Panc1 (cell line): ENCODE measurements at regions not wholly inside any gene's neighbourhood (a gene's known extent, or its start where the extent isn't known, plus 50 kb on each side); places are given as distances from the start of the nearest gene placed in this dataset.

Experiments used
- ATAC-seq: fragments of 200-7000 bp; cut with Tn5 transposase; 2 replicates; pipeline ENCODE4 v1.9.1; 2020; ENCODE audit warnings: mild to moderate bottlenecking, moderate library complexity
- BruUV-seq: library from RNA; stranded (reverse); fragments of 400-500 nt; replicated peaks from 2 replicates; lab custom pipeline; 2021; lab: Mats Ljungman, UMichigan
- CTCF ChIA-PET: fragments of 300-600 bp; sonication (Branson Sonifier 250); formaldehyde crosslinking; loops from one replicate; lab custom pipeline; 2022; ENCODE audit warnings: antibody characterized with exemption; lab: Charles Lee
- POLR2A ChIA-PET: fragments of 300-600 bp; sonication (Branson Sonifier 250); formaldehyde crosslinking; loops from one replicate; lab custom pipeline; 2022; ENCODE audit warnings: antibody characterized with exemption; lab: Charles Lee
- DNase-seq: peaks from one replicate; pipeline ENCODE4 v3.0.0-alpha.2; 2010; ENCODE audit warnings: low read depth, low spot score
- H3K27ac ChIP-seq: 2 replicates; pipeline ENCODE4 v1.5.1; 2011; ENCODE audit warnings: mild to moderate bottlenecking, low read length, inconsistent platforms
- H3K27me3 ChIP-seq: fragments of 200-500 bp; sonication (Bioruptor generic); 2 replicates; pipeline ENCODE4 v1.6.0; 2014; ENCODE audit warnings: low read length, inconsistent platforms; ENCODE audit not compliant: control insufficient read depth, insufficient read depth
- H3K36me3 ChIP-seq: fragments of 200-500 bp; sonication (Bioruptor generic); 2 replicates; pipeline ENCODE4 v1.5.1; 2014; ENCODE audit warnings: inconsistent platforms, mild to moderate bottlenecking, low read length, moderate library complexity; ENCODE audit not compliant: control insufficient read depth, insufficient read depth
- H3K4me1 ChIP-seq: 2 replicates; pipeline ENCODE4 v1.5.1; 2011; ENCODE audit warnings: inconsistent platforms, mild to moderate bottlenecking, low read length, moderate library complexity; ENCODE audit not compliant: control insufficient read depth, insufficient read depth
- H3K4me3 ChIP-seq, 2 experiments: 2 replicates each; pipeline ENCODE4 v1.5.1; 2011 to 2012; ENCODE audit warnings: low read depth in 2 of 2, low read length in 2 of 2, mild to moderate bottlenecking in 2 of 2, inconsistent platforms in 1 of 2, moderate library complexity in 1 of 2
- H3K9me3 ChIP-seq: fragments of 200-500 bp; sonication (Bioruptor generic); 2 replicates; pipeline ENCODE4 v1.5.1; 2014; ENCODE audit warnings: low read depth, mild to moderate bottlenecking, inconsistent platforms, low read length, moderate library complexity; ENCODE audit not compliant: control insufficient read depth, insufficient read depth
- POLR2AphosphoS5 ChIP-seq: IDR thresholded peaks from 2 replicates; pipeline ENCODE4 v1.6.1; 2012; ENCODE audit warnings: mild to moderate bottlenecking, low read depth, low read length, moderate library complexity
- REST ChIP-seq, 2 experiments: IDR thresholded peaks; 2 replicates each; pipeline ENCODE4 v1.6.1; 2011 to 2012; ENCODE audit warnings: low read depth in 2 of 2, control low read depth in 1 of 2, low read length in 1 of 2, mild to moderate bottlenecking in 1 of 2, moderate library complexity in 1 of 2; ENCODE audit not compliant: insufficient read depth in 1 of 2
- SIN3A ChIP-seq: IDR thresholded peaks from 2 replicates; pipeline ENCODE4 v1.6.1; 2012; ENCODE audit warnings: low read depth, mild to moderate bottlenecking, low read length, moderate library complexity, borderline replicate concordance; ENCODE audit not compliant: insufficient read depth
- TCF7L2 ChIP-seq: IDR thresholded peaks from 2 replicates; pipeline ENCODE4 v1.6.1; 2011; ENCODE audit warnings: mild to moderate bottlenecking, low read depth, low read length, inconsistent platforms
- in situ Hi-C: cut with HindIII; loops from 2 replicates; pipeline ENCODE4 v1.10.0; 2016; ENCODE audit warnings: low sequenced_read_pairs, low pct_unique_long_range_greater_than_20kb
- intact Hi-C: fragments of 100-400 bp; cut with micrococcal nuclease; formaldehyde crosslinking; loops from one replicate; pipeline ENCODE4 v1.10.0; 2022; ENCODE audit not compliant: unreplicated experiment
- TF ChIP-seq, protein P1 (sequence below): fragments of 450-650 bp; IDR thresholded peaks from 2 replicates; pipeline ENCODE4 v1.5.1; 2017; ENCODE audit warnings: mild to moderate bottlenecking

DNA sequence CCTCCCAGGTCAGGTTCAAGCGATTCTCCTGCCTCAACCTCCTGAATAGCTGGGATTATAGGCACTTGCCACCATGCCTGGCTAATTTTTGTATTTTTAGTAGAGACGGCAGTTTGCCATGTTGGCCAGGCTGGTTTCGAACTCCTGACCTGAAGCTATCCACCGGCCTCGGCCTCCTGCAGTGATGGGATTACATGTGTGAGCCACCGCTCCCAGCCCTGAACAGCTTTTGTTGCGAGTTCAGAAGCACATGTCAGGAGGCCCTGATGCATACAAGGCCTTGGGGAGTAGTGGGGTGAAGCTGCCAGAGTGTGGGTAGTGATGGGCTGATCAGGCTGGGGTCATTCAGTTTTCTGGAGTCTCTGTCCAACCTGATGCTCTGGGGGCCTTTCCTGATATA is 117.0 kb upstream of the C11orf87 start:
- CTCF ChIA-PET = no interaction called here
- Histone ChIP-seq H3K27ac (no peak overlapping the region), H3K4me3 (no peak overlapping the region), H3K36me3 (no peaks in the 10 kb centered on the region), H3K4me1 (no peaks in the 10 kb centered on the region), H3K27me3 (no peaks in the 10 kb centered on the region), H3K9me3 (no peaks in the 10 kb centered on the region)
- no TSS peak for BruUV-seq
- intact Hi-C loops (no loop called here), in situ Hi-C loops (no loop called here)
- ATAC-seq (no peak), DNase-seq (no peak)
- POLR2A ChIA-PET = no interaction called here
- TF ChIP-seq SIN3A (no peak), POLR2AphosphoS5 (no peak), REST (IDR thresholded peaks at IDR 0.05; ENCODE audit: insufficient read depth in 1 of 2, low read depth in 2 of 2, low read length in 1 of 2) (no peak), TCF7L2 (no peak)
- TF ChIP-seq, protein P1, sequence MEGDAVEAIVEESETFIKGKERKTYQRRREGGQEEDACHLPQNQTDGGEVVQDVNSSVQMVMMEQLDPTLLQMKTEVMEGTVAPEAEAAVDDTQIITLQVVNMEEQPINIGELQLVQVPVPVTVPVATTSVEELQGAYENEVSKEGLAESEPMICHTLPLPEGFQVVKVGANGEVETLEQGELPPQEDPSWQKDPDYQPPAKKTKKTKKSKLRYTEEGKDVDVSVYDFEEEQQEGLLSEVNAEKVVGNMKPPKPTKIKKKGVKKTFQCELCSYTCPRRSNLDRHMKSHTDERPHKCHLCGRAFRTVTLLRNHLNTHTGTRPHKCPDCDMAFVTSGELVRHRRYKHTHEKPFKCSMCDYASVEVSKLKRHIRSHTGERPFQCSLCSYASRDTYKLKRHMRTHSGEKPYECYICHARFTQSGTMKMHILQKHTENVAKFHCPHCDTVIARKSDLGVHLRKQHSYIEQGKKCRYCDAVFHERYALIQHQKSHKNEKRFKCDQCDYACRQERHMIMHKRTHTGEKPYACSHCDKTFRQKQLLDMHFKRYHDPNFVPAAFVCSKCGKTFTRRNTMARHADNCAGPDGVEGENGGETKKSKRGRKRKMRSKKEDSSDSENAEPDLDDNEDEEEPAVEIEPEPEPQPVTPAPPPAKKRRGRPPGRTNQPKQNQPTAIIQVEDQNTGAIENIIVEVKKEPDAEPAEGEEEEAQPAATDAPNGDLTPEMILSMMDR = no peak

- H3K27ac ChIP-seq = no peak overlapping the region
- in situ Hi-C loops = no loop called here
- ChIA-PET CTCF (no interaction called here), POLR2A (no interaction called here)
- intact Hi-C loops = no loop called here
- TF ChIP-seq, protein P1 = no peak
- TF ChIP-seq REST (IDR thresholded peaks at IDR 0.05; ENCODE audit: insufficient read depth in 1 of 2, low read depth in 2 of 2, low read length in 1 of 2) (no peak), TCF7L2 (no peak), SIN3A (no peak), POLR2AphosphoS5 (no peak)
- no peak for ATAC-seq
- no peaks in the 10 kb centered on the region for H3K9me3 ChIP-seq
- no peaks in the 10 kb centered on the region for H3K4me1 ChIP-seq
- no peak overlapping the region for H3K4me3 ChIP-seq
- DNase-seq = no peak
- no peaks in the 10 kb centered on the region for H3K27me3 ChIP-seq
- no TSS peak for BruUV-seq
- H3K36me3 ChIP-seq = no peaks in the 10 kb centered on the region
Measured at GRCh38 chr11:109306322-109306721, 115.7 kb upstream of the C11orf87 start.
